ENCODE measurements at regions not wholly inside any gene's neighbourhood (a gene's known extent, or its start where the extent isn't known, plus 50 kb on each side); places are given as distances from the start of the nearest gene placed in this dataset.
"Not testable (repeated sequence)": the region's sequence is repeated elsewhere in the genome, so short reads cannot be mapped to it uniquely, and the experiment has no call there.

- Mint-ChIP-seq H3K9me3 (peaks cover 21% of the 10 kb centered on the region), H3K27ac (no peak overlapping the region), H3K4me1 (ENCODE audit: low read depth) (no peaks in the 10 kb centered on the region), H3K4me3 (no peak overlapping the region), H3K36me3 (ENCODE audit: low read depth) (no peaks in the 10 kb centered on the region), H3K27me3 (ENCODE audit: low read depth) (no peaks in the 10 kb centered on the region)
- no peak for DNase-seq (ENCODE audit: low spot score)
These were observed 1355.0 kb upstream of the MAP3K7 start for GRCh38 chr6:91941838-91942237.

GRCh38 chr6:91940801-91941200 is 1353.9 kb upstream of the MAP3K7 start:
- Mint-ChIP-seq H3K36me3 (ENCODE audit: low read depth) (no peaks in the 10 kb centered on the region), H3K4me1 (ENCODE audit: low read depth) (no peaks in the 10 kb centered on the region), H3K9me3 (peaks cover 17% of the 10 kb centered on the region), H3K27ac (no peak overlapping the region), H3K27me3 (ENCODE audit: low read depth) (no peaks in the 10 kb centered on the region), H3K4me3 (no peak overlapping the region)
- DNase-seq (ENCODE audit: low spot score), result no peak

- Mint-ChIP-seq H3K9me3 (peaks cover 24% of the 10 kb centered on the region), H3K4me3 (no peak overlapping the region), H3K27me3 (ENCODE audit: low read depth) (no peaks in the 10 kb centered on the region), H3K27ac (no peak overlapping the region), H3K36me3 (ENCODE audit: low read depth) (no peaks in the 10 kb centered on the region), H3K4me1 (ENCODE audit: low read depth) (no peaks in the 10 kb centered on the region)
- no peak for DNase-seq (ENCODE audit: low spot score)
These were observed 1340.0 kb upstream of the MAP3K7 start for GRCh38 chr6:91926827-91927226.

GRCh38 chr6:91926361-91926760 is 1339.5 kb upstream of the MAP3K7 start:
- Mint-ChIP-seq H3K4me1 (ENCODE audit: low read depth) (no peaks in the 10 kb centered on the region), H3K27me3 (ENCODE audit: low read depth) (no peaks in the 10 kb centered on the region), H3K27ac (no peak overlapping the region), H3K36me3 (ENCODE audit: low read depth) (no peaks in the 10 kb centered on the region), H3K9me3 (peaks cover 24% of the 10 kb centered on the region), H3K4me3 (no peak overlapping the region)
- DNase-seq (ENCODE audit: low spot score), result no peak

GRCh38 chr6:91911945-91912344 is 1325.1 kb upstream of the MAP3K7 start:
- Mint-ChIP-seq H3K4me3 (no peak overlapping the region), H3K27ac (no peak overlapping the region), H3K9me3 (peaks cover 21% of the 10 kb centered on the region), H3K4me1 (ENCODE audit: low read depth) (no peaks in the 10 kb centered on the region), H3K27me3 (ENCODE audit: low read depth) (no peaks in the 10 kb centered on the region), H3K36me3 (ENCODE audit: low read depth) (no peaks in the 10 kb centered on the region)
- DNase-seq (ENCODE audit: low spot score), result no peak

- H3K27me3 Mint-ChIP-seq (ENCODE audit: low read depth), result no peaks in the 10 kb centered on the region
- no peaks in the 10 kb centered on the region for H3K4me1 Mint-ChIP-seq (ENCODE audit: low read depth)
- H3K36me3 Mint-ChIP-seq (ENCODE audit: low read depth), result no peaks in the 10 kb centered on the region
- no peak for DNase-seq (ENCODE audit: low spot score)
- H3K4me3 Mint-ChIP-seq, result no peak overlapping the region
- peaks cover 20% of the 10 kb centered on the region for H3K9me3 Mint-ChIP-seq
- no peak overlapping the region for H3K27ac Mint-ChIP-seq
These were observed 1317.8 kb upstream of the MAP3K7 start for GRCh38 chr6:91904586-91905164.

- no peak for DNase-seq (ENCODE audit: low spot score)
- no peaks in the 10 kb centered on the region for H3K36me3 Mint-ChIP-seq (ENCODE audit: low read depth)
- no peaks in the 10 kb centered on the region for H3K27me3 Mint-ChIP-seq (ENCODE audit: low read depth)
- no peak overlapping the region for H3K4me3 Mint-ChIP-seq
- peaks cover 23% of the 10 kb centered on the region for H3K9me3 Mint-ChIP-seq
- no peaks in the 10 kb centered on the region for H3K4me1 Mint-ChIP-seq (ENCODE audit: low read depth)
- no peak overlapping the region for H3K27ac Mint-ChIP-seq
These were observed 1308.9 kb upstream of the MAP3K7 start for GRCh38 chr6:91895599-91896285.

- Mint-ChIP-seq H3K27ac (no peak overlapping the region), H3K4me3 (no peak overlapping the region), H3K27me3 (ENCODE audit: low read depth) (no peaks in the 10 kb centered on the region), H3K9me3 (peaks cover 44% of the 10 kb centered on the region), H3K36me3 (ENCODE audit: low read depth) (no peaks in the 10 kb centered on the region), H3K4me1 (ENCODE audit: low read depth) (no peaks in the 10 kb centered on the region)
- no peak for DNase-seq (ENCODE audit: low spot score)
These were observed 1299.4 kb upstream of the MAP3K7 start for GRCh38 chr6:91886183-91886795.

- H3K36me3 Mint-ChIP-seq (ENCODE audit: low read depth); DNase-seq (ENCODE audit: low spot score); H3K27ac Mint-ChIP-seq; H3K4me3 Mint-ChIP-seq; H3K27me3 Mint-ChIP-seq (ENCODE audit: low read depth); H3K4me1 Mint-ChIP-seq (ENCODE audit: low read depth): not testable (repeated sequence)
- peaks cover 30% of the 10 kb centered on the region for H3K9me3 Mint-ChIP-seq
These were observed 1294.9 kb upstream of the MAP3K7 start for GRCh38 chr6:91881791-91882190.

GRCh38 chr6:91879386-91879995 is 1292.6 kb upstream of the MAP3K7 start:
- no peak overlapping the region for H3K27ac Mint-ChIP-seq
- H3K9me3 Mint-ChIP-seq, result peaks cover 14% of the 10 kb centered on the region
- H3K27me3 Mint-ChIP-seq (ENCODE audit: low read depth), result no peaks in the 10 kb centered on the region
- H3K36me3 Mint-ChIP-seq (ENCODE audit: low read depth), result no peaks in the 10 kb centered on the region
- no peak overlapping the region for H3K4me3 Mint-ChIP-seq
- no peaks in the 10 kb centered on the region for H3K4me1 Mint-ChIP-seq (ENCODE audit: low read depth)
- DNase-seq (ENCODE audit: low spot score), result no peak

GRCh38 chr6:91877994-91878393 is 1291.1 kb upstream of the MAP3K7 start:
- no peak overlapping the region for H3K4me3 Mint-ChIP-seq

GRCh38 chr6:91874971-91875370 is 1288.1 kb upstream of the MAP3K7 start:
- Mint-ChIP-seq H3K4me1 (ENCODE audit: low read depth) (no peaks in the 10 kb centered on the region), H3K9me3 (peaks cover 9% of the 10 kb centered on the region), H3K27ac (no peak overlapping the region), H3K27me3 (ENCODE audit: low read depth) (no peaks in the 10 kb centered on the region), H3K4me3 (no peak overlapping the region), H3K36me3 (ENCODE audit: low read depth) (no peaks in the 10 kb centered on the region)
- no peak for DNase-seq (ENCODE audit: low spot score)

More at GRCh38 chr6:91877994-91878393, 1291.1 kb upstream of the MAP3K7 start:
- no peak for DNase-seq (ENCODE audit: low spot score)
- Mint-ChIP-seq H3K9me3 (peaks cover 15% of the 10 kb centered on the region), H3K36me3 (ENCODE audit: low read depth) (no peaks in the 10 kb centered on the region), H3K27me3 (ENCODE audit: low read depth) (no peaks in the 10 kb centered on the region), H3K4me1 (ENCODE audit: low read depth) (no peaks in the 10 kb centered on the region), H3K27ac (no peak overlapping the region)

GRCh38 chr6:91868539-91869202 is 1281.8 kb upstream of the MAP3K7 start:
- H3K9me3 Mint-ChIP-seq, result peaks cover 10% of the 10 kb centered on the region
- no peak overlapping the region for H3K4me3 Mint-ChIP-seq
- DNase-seq (ENCODE audit: low spot score), result no peak
- no peak overlapping the region for H3K27ac Mint-ChIP-seq
- H3K36me3 Mint-ChIP-seq (ENCODE audit: low read depth), result no peaks in the 10 kb centered on the region
- no peaks in the 10 kb centered on the region for H3K4me1 Mint-ChIP-seq (ENCODE audit: low read depth)
- no peaks in the 10 kb centered on the region for H3K27me3 Mint-ChIP-seq (ENCODE audit: low read depth)

- Mint-ChIP-seq H3K27ac (no peak overlapping the region), H3K36me3 (ENCODE audit: low read depth) (no peaks in the 10 kb centered on the region)
These were observed 1279.0 kb upstream of the MAP3K7 start for GRCh38 chr6:91865889-91866288.

More at GRCh38 chr6:91865889-91866288, 1279.0 kb upstream of the MAP3K7 start:
- H3K4me3 Mint-ChIP-seq, result no peak overlapping the region
- H3K4me1 Mint-ChIP-seq (ENCODE audit: low read depth), result no peaks in the 10 kb centered on the region
- H3K9me3 Mint-ChIP-seq, result peaks cover 7% of the 10 kb centered on the region
- DNase-seq (ENCODE audit: low spot score), result no peak
- H3K27me3 Mint-ChIP-seq (ENCODE audit: low read depth), result no peaks in the 10 kb centered on the region
